ENCODE measurements at regions not wholly inside any gene's neighbourhood (a gene's known extent, or its start where the extent isn't known, plus 50 kb on each side); places are given as distances from the start of the nearest gene placed in this dataset.

- no peak overlapping the region for H3K9ac ChIP-seq (ENCODE audit: control insufficient read depth, extremely low read depth, insufficient read depth, low read length)
- H3K9me3 ChIP-seq (ENCODE audit: control insufficient read depth, low read depth, low read length): no peaks in the 10 kb centered on the region
- no peak overlapping the region for H3K4me2 ChIP-seq (ENCODE audit: control insufficient read depth, extremely low read depth, insufficient read depth, low read depth, low read length)
- FAIRE-seq: no peak
- dilution Hi-C loops (cut with MboI; ENCODE audit: extremely low pct_ligation_motif_present, low sequenced_read_pairs): no loop called here
- H3K36me3 ChIP-seq (ENCODE audit: control insufficient read depth in 2 of 2, extremely low read depth in 1 of 2, insufficient read depth in 2 of 2, low read length in 2 of 2): no peaks in the 10 kb centered on the region
- H3K9me1 ChIP-seq (ENCODE audit: control insufficient read depth, extremely low read depth, insufficient read depth, low read length): no peaks in the 10 kb centered on the region
- no peaks in the 10 kb centered on the region for H4K20me1 ChIP-seq (ENCODE audit: control insufficient read depth, extremely low read depth, insufficient read depth, low read length)
- H3K4me3 ChIP-seq (ENCODE audit: control insufficient read depth in 2 of 3, extremely low read depth in 1 of 3, insufficient read depth in 2 of 3, low read depth in 1 of 3, low read length in 3 of 3): no peak overlapping the region
- H3K79me2 ChIP-seq (ENCODE audit: control insufficient read depth, insufficient read depth, low read length): no peaks in the 10 kb centered on the region
- no peaks in the 10 kb centered on the region for H3K4me1 ChIP-seq (ENCODE audit: control insufficient read depth, extremely low read depth, insufficient read depth, low read length)
- H3K27me3 ChIP-seq (ENCODE audit: control insufficient read depth, extremely low read depth, insufficient read depth, low read length): no peaks in the 10 kb centered on the region
- TF ChIP-seq CTCF (optimal IDR thresholded peaks at IDR 0.05 in 1 of 3, IDR thresholded peaks at IDR 0.05 in 1 of 3, conservative IDR thresholded peaks at IDR 0.05 in 1 of 3; ENCODE audit: extremely low read depth in 1 of 3, insufficient read depth in 2 of 3, low read length in 3 of 3) (no peak), EZH2 (IDR thresholded peaks at IDR 0.05; ENCODE audit: low read length) (no peak)
- H2AFZ ChIP-seq (ENCODE audit: control insufficient read depth, low read length): no peak overlapping the region
- no peak for DNase-seq (ENCODE audit: low read depth, low spot score)
- H3K27ac ChIP-seq (ENCODE audit: control insufficient read depth, insufficient read depth, low read length): no peak overlapping the region
These were observed 324.3 kb downstream of the GABRG2 start for GRCh38 chr5:162391833-162392232.

GRCh38 chr5:162392336-162392735, 324.8 kb downstream of the GABRG2 start:
- Histone ChIP-seq H3K9ac (ENCODE audit: control insufficient read depth, extremely low read depth, insufficient read depth, low read length) (no peak overlapping the region), H3K27me3 (ENCODE audit: control insufficient read depth, extremely low read depth, insufficient read depth, low read length) (no peaks in the 10 kb centered on the region), H3K9me3 (ENCODE audit: control insufficient read depth, low read depth, low read length) (no peaks in the 10 kb centered on the region), H2AFZ (ENCODE audit: control insufficient read depth, low read length) (no peak overlapping the region), H3K27ac (ENCODE audit: control insufficient read depth, insufficient read depth, low read length) (no peak overlapping the region), H4K20me1 (ENCODE audit: control insufficient read depth, extremely low read depth, insufficient read depth, low read length) (no peaks in the 10 kb centered on the region), H3K4me2 (ENCODE audit: control insufficient read depth, extremely low read depth, insufficient read depth, low read depth, low read length) (no peak overlapping the region), H3K9me1 (ENCODE audit: control insufficient read depth, extremely low read depth, insufficient read depth, low read length) (no peaks in the 10 kb centered on the region), H3K79me2 (ENCODE audit: control insufficient read depth, insufficient read depth, low read length) (no peaks in the 10 kb centered on the region), H3K36me3 (ENCODE audit: control insufficient read depth in 2 of 2, extremely low read depth in 1 of 2, insufficient read depth in 2 of 2, low read length in 2 of 2) (no peaks in the 10 kb centered on the region), H3K4me3 (ENCODE audit: control insufficient read depth in 2 of 3, extremely low read depth in 1 of 3, insufficient read depth in 2 of 3, low read depth in 1 of 3, low read length in 3 of 3) (no peak overlapping the region), H3K4me1 (ENCODE audit: control insufficient read depth, extremely low read depth, insufficient read depth, low read length) (no peaks in the 10 kb centered on the region)
- no peak for FAIRE-seq
- dilution Hi-C loops (cut with MboI; ENCODE audit: extremely low pct_ligation_motif_present, low sequenced_read_pairs): no loop called here
- no peak for DNase-seq (ENCODE audit: low read depth, low spot score)
- no peak for TF ChIP-seq EZH2 (IDR thresholded peaks at IDR 0.05; ENCODE audit: low read length)
- no peak for TF ChIP-seq CTCF (optimal IDR thresholded peaks at IDR 0.05 in 1 of 3, IDR thresholded peaks at IDR 0.05 in 1 of 3, conservative IDR thresholded peaks at IDR 0.05 in 1 of 3; ENCODE audit: extremely low read depth in 1 of 3, insufficient read depth in 2 of 3, low read length in 3 of 3)

Data from keratinocyte (primary cell).